Heart left ventricle (tissue), 13 donors: ENCODE measurements at regions not wholly inside any gene's neighbourhood (a gene's known extent, or its start where the extent isn't known, plus 50 kb on each side); places are given as distances from the start of the nearest gene placed in this dataset.

ENCODE experiments used
- CTCF ChIP-seq, 12 donors: fragments of 200-600 bp; sonication (generic) in 4 of 12; IDR thresholded peaks; one replicate each; pipeline versions ENCODE4 v1.5.0 to v1.8.0; 2018 to 2022; ENCODE audit warnings: antibody characterized with exemption in 12 of 12, mild to moderate bottlenecking in 5 of 12
- POLR2A ChIP-seq, 2 donors: fragments of 450-650 bp; IDR thresholded peaks; one replicate each; pipeline ENCODE4 v1.6.1; 2017; ENCODE audit warnings: antibody characterized with exemption in 2 of 2, mild to moderate bottlenecking in 2 of 2, moderate library complexity in 2 of 2
- donor health status: ischemic (EF 13 %, LVEDD 7.1; RV severe dilation, severe dysfunction).
- donor health status: DM: no; HTN: yes; CAD: no.
- donor health status: DM: no; HTN: no; CAD: no.
- donor health status: ischemic (EF 25% LVEDD 6.9; RV normal size, moderate dysfunction).
- donor health status: ischemic (EF 25% LVEDD 5.7; RV mildly dilated, moderate dysfunction).
- donor health status: ischemic (EF 35%, LVEDD 5.7; RV mildly dilated, moderate dysfunction).
- donor health status: nonischemic (EF 11% LVEDD 7.7; RV severe dilation, severe dysfunction).
- donor health status: DM: yes; HTN: yes; CAD: no.
- donor health status: PGD.
- donor health status: ischemic (EF 29% LVEDD 5.4; RV normal size, mild dysfunction).
- donor health status: nonischemic (EF 23%, LVEDD 6.1; RV moderate dilation, normal function).

- TF ChIP-seq POLR2A (IDR thresholded peaks at IDR 0.05) (no peak), CTCF (IDR thresholded peaks at IDR 0.05) (no peak)
These were observed 500.5 kb downstream of the CCDC85A start for GRCh38 chr2:56684327-56684726.
